Retinal pigment epithelial cell (primary cell): ENCODE measurements at regions not wholly inside any gene's neighbourhood (a gene's known extent, or its start where the extent isn't known, plus 50 kb on each side); places are given as distances from the start of the nearest gene placed in this dataset.
A peak's percentile ranks its signal among the peaks of the same experiment; 100 is the strongest.

ENCODE experiments used
- DNase-seq: peaks from one replicate; pipeline ENCODE4 v3.0.0-alpha.2; 2010; ENCODE audit warnings: low read depth
- H3K4me3 ChIP-seq: 2 replicates; pipeline ENCODE4 v1.5.1; 2011; ENCODE audit warnings: mild to moderate bottlenecking, low read length, control low read depth, moderate library complexity
- CTCF ChIP-seq: conservative IDR thresholded peaks from 2 replicates; pipeline ENCODE4 v1.5.1; 2011; ENCODE audit warnings: low read depth, low read length, control low read depth, inconsistent platforms

DNA sequence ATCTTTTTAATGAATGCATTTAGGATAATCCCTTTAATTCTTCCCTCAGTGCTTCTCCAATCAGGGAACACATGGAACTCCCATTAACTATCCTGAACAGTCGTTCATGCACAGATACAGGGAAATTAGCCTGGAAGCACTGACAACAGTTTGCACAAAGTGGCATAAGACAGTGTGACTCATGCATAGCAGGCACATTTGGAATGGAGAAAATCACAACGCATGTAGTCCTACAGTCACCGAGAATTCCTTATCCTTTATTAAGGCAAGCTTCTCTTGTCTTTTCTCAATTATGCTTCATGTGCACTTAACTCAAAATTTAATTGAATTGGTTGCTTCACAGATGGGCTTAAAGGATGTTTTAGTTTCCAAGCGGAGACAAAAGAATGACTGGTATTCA, 155.0 kb upstream of the CRBN start:
- DNase-seq, result peak; percentile 31
- no peak for TF ChIP-seq CTCF
- H3K4me3 ChIP-seq, result no peak overlapping the region

DNA sequence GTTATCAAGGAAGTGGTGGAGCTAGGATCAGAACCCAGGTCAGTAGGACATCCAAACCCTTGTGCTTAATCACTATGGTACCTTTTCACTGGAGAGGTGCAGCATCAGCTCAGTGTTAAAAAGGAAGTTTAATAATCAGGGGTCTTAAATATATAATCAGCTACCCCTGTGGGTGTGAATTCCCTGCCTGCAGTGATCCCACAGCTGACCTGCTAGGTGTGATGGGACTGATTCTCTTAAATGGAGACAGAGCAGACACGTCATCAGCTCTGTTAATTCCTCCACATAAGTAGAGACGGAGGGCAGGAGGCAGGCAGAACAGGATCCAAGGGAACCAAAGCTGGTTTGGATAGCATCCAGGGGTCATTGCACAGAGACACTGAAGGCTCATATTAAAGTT, 154.1 kb upstream of the CRBN start:
- no peak overlapping the region for H3K4me3 ChIP-seq
- no peak for DNase-seq
- TF ChIP-seq CTCF, result no peak

GRCh38 chr3:3316521-3316920, 137.0 kb upstream of the CRBN start:
- H3K4me3 ChIP-seq, result no peak overlapping the region
- TF ChIP-seq CTCF, result no peak
- DNase-seq, result no peak

DNA sequence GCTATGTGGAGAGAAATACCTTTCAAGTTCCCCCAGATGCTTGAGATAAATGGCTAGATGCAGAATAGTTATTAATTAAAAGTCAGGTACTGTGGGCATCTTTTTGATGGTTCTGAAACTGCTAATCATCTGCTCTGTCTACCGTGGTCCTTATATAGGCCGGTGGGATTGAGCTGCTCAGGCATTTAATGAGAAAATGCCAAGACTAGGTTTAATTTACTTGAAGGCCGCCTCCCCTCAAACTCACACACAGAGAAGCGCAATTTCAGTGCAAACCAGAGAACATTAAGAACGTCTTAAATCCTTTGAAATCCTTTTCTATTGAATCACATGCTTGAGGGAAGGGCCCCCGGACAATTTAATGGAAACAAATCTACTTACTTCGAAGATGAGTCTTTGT, 136.4 kb upstream of the CRBN start:
- no peak overlapping the region for H3K4me3 ChIP-seq
- no peak for DNase-seq
- TF ChIP-seq CTCF, result no peak

DNA sequence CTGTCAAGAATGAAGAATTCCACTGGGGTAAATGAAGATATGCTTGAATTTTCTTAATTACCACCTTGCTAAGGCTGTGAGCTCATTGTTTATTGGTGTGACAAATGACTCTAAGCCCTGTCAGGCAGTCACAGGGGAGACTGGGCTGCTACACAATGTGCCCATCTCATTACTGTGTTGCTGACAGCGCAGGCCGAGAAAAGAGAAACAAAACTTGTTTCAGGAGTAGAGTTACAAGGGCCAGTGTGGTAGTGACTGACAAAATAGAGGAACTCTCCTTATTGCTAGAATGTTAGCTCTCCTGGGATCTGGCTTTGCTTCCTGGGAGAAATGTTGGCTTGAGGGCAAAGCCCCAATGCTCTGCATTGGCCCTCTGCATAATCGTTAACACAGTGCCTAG, 130.4 kb upstream of the CRBN start:
- H3K4me3 ChIP-seq, result no peak overlapping the region
- DNase-seq, result no peak
- TF ChIP-seq CTCF, result no peak

- no peak for DNase-seq
- TF ChIP-seq CTCF, result no peak
- no peak overlapping the region for H3K4me3 ChIP-seq
These were observed 129.3 kb upstream of the CRBN start for GRCh38 chr3:3308809-3309208.

GRCh38 chr3:3307491-3307890, 128.0 kb upstream of the CRBN start:
- no peak for TF ChIP-seq CTCF
- H3K4me3 ChIP-seq, result no peak overlapping the region
- no peak for DNase-seq
